ENCODE measurements at regions not wholly inside any gene's neighbourhood (a gene's known extent, or its start where the extent isn't known, plus 50 kb on each side); places are given as distances from the start of the nearest gene placed in this dataset.

- DNase-seq: no peak
Observed at GRCh38 chr10:62453274-62453673, 79.1 kb downstream of the ZNF365 start.

GRCh38 chr10:62454687-62455397 lies 80.7 kb downstream of the ZNF365 start:
- DNase-seq: no peak

- DNase-seq: no peak
Observed at GRCh38 chr10:62456611-62457101, 82.5 kb downstream of the ZNF365 start.

GRCh38 chr10:62457196-62457595 lies 83.0 kb downstream of the ZNF365 start:
- no peak for DNase-seq

- no peak for DNase-seq
Observed at GRCh38 chr10:62457598-62457997, 83.4 kb downstream of the ZNF365 start.

GRCh38 chr10:62459072-62459471 lies 84.9 kb downstream of the ZNF365 start:
- DNase-seq: no peak

- DNase-seq: no peak
Observed at GRCh38 chr10:62459500-62459899, 85.3 kb downstream of the ZNF365 start.

GRCh38 chr10:62460393-62460792 lies 86.2 kb downstream of the ZNF365 start:
- DNase-seq: no peak

GRCh38 chr10:62461120-62461519 lies 87.0 kb downstream of the ZNF365 start:
- no peak for DNase-seq

GRCh38 chr10:62462461-62462860 lies 88.3 kb downstream of the ZNF365 start:
- no peak for DNase-seq

- no peak for DNase-seq
Observed at GRCh38 chr10:62463364-62463763, 89.2 kb downstream of the ZNF365 start.

GRCh38 chr10:62464308-62464707 lies 90.1 kb downstream of the ZNF365 start:
- DNase-seq: no peak

GRCh38 chr10:62466590-62466989 lies 92.4 kb downstream of the ZNF365 start:
- no peak for DNase-seq

- DNase-seq: no peak
Observed at GRCh38 chr10:62467527-62467926, 93.4 kb downstream of the ZNF365 start.

- DNase-seq: no peak
Observed at GRCh38 chr10:62471711-62472110, 97.5 kb downstream of the ZNF365 start.

GRCh38 chr10:62473241-62473640 lies 99.1 kb downstream of the ZNF365 start:
- DNase-seq: no peak

- DNase-seq: no peak
Observed at GRCh38 chr10:62475551-62475950, 101.4 kb downstream of the ZNF365 start.

GRCh38 chr10:62479523-62479922 lies 105.4 kb downstream of the ZNF365 start:
- DNase-seq: no peak

GRCh38 chr10:62480196-62480595 lies 106.0 kb downstream of the ZNF365 start:
- no peak for DNase-seq

- no peak for DNase-seq
Observed at GRCh38 chr10:62482581-62482980, 108.4 kb downstream of the ZNF365 start.

- DNase-seq: no peak
Observed at GRCh38 chr10:62491597-62491996, 117.4 kb downstream of the ZNF365 start.

GRCh38 chr10:62492012-62492869 lies 118.1 kb downstream of the ZNF365 start:
- no peak for DNase-seq

- DNase-seq: no peak
Observed at GRCh38 chr10:62492870-62493180, 118.7 kb downstream of the ZNF365 start.

GRCh38 chr10:62496925-62497324 lies 122.8 kb downstream of the ZNF365 start:
- no peak for DNase-seq

Data from stimulated activated CD4-positive, alpha-beta T cell treated with anti-CD3 and anti-CD28 coated beads, Interleukin-2, amount 100 ng/mL, for 48 hours (primary cell).